ENCODE measurements at regions not wholly inside any gene's neighbourhood (a gene's known extent, or its start where the extent isn't known, plus 50 kb on each side); places are given as distances from the start of the nearest gene placed in this dataset.
"Not testable (repeated sequence)": the region's sequence is repeated elsewhere in the genome, so short reads cannot be mapped to it uniquely, and the experiment has no call there.

DNA sequence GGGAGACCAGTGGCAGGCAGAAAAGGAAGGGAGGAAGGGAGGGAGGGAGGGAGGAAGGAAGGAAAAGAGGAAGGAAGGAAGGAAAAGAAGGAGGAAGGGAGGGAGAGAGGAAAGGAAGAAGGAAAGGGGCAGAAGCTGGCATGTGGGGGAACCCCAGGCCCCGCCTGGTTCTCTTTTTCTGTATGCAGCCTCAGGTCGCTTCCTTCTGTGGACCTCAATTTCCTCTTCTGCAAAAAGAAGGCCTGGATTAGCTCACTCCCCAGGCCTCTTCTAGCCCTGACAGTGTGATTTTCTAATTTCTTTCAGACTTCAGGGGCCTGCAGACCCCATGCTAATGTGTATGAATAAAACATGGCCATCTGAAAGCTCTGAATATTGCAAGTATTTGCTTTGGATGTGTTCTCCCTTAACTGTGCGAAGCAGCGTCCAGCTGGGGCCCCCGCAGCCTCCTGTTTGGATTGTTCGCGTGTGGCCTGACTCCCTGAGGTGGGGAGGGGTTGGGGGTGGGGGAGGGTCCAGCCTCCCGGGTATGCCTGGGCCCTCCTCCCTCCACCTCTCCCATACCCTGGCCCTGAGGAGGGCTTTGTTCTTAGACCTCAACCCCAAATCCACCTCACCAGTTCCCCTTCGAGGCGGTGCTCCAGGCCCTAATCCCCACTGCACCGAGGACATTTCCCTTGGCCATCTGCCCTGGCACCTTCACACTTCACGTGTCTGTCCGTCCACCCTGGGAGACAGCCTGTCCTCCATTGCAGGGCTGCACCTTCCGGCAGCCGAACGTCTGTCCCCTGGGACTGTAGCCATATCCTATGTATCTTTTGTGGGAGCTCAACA is 199.9 kb upstream of the ATP6AP2 start:
- DNase-seq (ENCODE audit: low spot score) (no peak), FAIRE-seq (no peak)

DNA sequence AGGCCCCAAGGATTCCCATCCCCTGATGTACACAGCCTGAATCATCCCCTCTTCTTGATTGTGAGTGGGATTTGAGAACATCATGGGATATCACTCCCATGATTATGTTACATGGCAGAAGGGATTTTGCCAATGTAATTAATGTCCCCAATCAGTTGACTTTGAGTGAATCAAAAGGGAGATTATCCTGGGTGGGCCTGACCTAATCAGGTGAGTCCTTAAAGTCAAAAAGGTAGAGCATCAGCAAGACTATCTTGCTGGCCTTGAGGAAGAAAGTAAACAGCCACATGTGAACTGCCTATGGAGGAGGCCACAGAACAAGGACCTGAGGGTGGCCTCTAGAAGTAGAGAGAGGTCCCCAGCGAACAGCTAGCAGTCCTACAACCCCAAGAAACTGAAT is 203.1 kb upstream of the ATP6AP2 start:
- DNase-seq (ENCODE audit: low spot score) (no peak), FAIRE-seq (no peak)

DNA sequence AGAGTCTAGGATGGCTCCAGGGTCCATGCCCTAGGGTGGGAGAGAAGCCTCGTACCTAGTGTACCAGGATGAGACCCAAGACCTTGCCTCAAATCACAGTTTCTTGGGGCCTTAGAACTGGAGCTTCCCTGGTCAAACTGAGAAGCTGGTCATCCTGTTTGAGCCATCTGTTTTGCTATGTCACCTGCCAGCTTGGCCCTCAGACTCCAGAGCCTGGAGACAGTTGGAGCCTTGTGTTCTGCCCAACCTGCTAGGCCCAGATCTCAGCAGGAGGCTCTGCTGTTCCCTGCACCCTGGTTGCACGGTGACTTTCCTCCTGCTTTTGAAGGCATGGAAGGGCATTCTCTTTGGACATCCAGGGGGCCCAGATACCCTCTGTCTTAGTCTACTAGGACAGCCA is 206.3 kb upstream of the ATP6AP2 start:
- DNase-seq (ENCODE audit: low spot score) (no peak), FAIRE-seq (no peak)

DNA sequence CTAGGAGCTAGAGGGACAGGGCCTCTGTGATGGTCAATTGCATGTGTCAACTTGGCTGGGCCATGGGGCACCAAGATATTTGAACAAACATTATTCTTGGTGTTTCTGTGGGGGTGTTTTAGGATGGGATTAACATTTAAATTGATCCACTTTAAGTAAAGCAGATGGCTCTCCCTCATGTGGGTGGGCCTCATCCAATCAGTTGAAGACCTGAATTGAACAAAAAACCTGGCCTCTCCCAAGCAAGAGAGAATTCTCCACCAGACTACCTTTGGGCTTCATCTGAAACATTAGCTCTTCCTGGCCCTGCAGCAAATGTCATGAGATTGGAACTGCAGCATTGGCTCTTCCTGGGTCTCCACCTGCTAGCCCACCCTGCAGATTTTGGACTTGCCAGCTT is 207.1 kb upstream of the ATP6AP2 start:
- FAIRE-seq (no peak), DNase-seq (ENCODE audit: low spot score) (no peak)

DNA sequence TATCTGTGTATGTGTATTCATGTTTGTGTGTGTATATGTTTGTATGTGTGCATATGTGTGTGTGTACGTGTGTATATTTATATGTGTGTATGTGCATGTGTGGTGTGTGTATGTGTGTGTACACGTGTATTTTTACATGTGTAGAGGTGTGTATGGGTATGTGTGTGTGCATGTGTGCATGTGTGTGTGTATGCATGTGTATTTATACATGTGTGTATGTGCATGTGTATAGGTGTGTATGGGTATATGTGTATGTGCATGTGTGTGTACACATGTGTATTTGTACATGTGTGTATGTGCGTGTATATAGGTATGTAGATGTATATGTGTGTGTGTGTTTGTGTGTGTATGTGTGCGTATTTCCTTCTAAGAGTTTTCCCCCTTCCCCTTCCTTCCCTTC is 207.7 kb upstream of the ATP6AP2 start:
- DNase-seq (ENCODE audit: low spot score) (no peak), FAIRE-seq (no peak)

DNA sequence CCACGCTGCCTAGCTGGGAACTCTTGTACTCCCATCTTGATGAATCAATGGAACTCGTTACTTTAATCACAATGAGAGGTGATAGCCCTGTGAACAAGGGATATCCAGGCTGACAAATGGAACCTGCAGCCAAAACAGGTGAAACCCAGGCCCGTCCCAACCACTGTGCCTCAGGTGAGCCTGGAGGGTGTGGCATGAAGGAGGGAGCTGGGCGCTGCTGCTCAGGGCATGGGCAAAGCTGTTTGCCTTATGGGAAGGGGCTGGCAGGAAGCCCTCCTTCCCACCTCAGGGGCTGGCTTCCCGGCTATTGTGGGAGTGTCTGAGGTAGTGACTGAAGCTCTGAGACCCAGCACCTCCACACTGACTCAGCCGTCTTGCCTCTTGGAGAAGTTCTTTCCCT is 209.4 kb upstream of the ATP6AP2 start:
- DNase-seq (ENCODE audit: low spot score) = no peak
- FAIRE-seq = no peak

DNA sequence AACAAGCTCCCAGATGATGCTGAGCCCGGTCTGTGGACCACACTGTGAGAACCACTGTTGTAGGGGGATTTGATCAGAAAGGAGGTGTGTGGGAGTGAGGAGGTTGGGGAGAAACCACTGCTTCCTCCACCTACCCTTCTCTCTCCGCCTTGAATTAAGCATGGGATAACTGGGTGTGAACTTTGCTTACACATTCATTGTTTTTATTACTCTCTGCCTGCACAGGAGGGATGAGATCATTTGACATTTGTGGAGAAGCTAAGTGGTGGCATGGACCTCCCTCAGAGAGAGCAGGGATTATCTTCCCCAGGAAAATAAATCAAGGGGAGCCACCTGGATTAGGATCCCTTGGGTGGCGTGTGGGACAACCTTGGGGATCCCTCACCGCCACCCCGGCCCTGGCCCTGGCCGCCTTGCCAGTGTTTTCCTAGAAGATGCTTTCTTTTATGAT is 212.1 kb upstream of the ATP6AP2 start:
- no peak for FAIRE-seq

DNA sequence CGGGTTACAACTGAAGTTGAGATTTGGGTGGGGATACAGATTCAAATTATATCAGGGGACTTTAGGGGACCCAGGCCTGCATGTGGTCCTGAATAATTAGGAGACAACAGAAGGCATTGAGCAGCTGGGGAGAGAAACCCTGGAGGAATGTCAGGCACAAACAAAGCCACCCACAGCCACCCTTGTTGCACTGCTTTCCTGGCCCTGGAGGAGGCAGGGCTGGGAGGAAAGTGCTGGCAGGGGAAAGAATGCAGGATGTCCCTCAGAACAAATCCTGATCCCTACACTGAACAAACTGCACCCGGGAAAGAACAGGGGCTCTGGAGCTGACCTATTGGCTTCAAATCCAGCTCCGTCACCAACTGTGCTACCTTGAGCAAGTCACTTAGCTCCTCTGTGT is 214.1 kb upstream of the ATP6AP2 start:
- FAIRE-seq (no peak), DNase-seq (ENCODE audit: low spot score) (no peak)

More for the DNA sequence above, 212.1 kb upstream of the ATP6AP2 start:
- DNase-seq (ENCODE audit: low spot score) = no peak

DNA sequence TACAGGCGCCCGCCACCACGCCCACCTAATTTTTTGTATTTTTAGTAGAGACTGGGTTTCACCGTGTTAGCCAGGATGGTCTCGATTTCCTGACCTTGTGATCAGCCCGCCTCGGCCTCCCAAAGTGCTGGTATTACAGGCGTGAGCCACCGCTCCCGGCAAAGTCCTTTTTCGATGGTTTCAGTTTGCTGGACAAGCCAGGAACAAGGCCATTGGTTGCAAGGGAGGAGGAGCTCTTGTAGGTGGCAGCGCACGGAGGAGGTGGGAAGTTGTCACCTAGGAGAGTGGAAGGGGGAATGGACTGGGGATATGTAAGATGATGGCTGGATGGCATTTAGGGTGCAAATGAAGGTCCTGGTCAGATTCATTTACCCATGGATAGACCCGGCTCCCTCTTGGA is 218.5 kb upstream of the ATP6AP2 start:
- DNase-seq (ENCODE audit: low spot score) = peak; percentile 24
- not testable (repeated sequence) for FAIRE-seq

DNA sequence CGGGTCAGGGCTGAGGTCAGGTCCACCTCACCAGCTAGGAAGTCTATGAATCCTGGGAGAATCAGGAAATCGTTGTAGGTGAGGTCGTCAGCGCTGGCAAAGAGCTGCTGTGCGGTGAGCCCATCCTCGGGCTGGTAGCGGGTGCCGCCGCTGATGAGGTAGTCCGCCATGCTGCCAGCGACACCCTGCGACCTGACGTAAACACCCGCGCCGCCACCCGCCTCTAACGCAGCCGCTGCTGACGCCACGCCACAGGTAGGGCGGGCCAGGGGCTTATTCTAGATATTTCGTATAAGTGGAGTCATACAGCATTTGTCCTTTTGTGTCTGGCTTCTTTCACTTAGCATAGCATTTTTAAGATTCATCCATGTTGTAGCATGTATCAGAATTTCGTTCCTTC is 220.2 kb upstream of the ATP6AP2 start:
- no peak for FAIRE-seq

DNA sequence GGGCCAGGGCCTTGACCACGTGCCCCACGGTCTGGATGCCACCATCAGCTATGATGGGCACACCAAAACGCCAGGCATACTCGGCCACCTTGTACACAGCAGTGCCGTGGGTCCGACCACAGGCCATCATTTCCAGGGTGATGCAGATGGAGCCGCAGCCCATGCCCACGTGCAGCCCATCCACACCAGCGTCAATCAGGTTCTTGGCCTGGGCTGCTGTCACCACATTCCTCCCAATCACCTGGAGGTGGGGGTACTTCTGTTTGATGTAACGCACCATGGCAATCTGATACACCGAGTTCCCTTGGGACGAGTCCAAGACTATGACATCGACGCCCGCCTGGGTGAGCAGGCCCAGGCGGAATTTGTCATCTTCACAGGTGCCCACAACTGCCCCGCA is 221.2 kb upstream of the ATP6AP2 start:
- no peak for FAIRE-seq
- no peak for DNase-seq (ENCODE audit: low spot score)

More for the DNA sequence above, 220.2 kb upstream of the ATP6AP2 start:
- DNase-seq (ENCODE audit: low spot score) = no peak

DNA sequence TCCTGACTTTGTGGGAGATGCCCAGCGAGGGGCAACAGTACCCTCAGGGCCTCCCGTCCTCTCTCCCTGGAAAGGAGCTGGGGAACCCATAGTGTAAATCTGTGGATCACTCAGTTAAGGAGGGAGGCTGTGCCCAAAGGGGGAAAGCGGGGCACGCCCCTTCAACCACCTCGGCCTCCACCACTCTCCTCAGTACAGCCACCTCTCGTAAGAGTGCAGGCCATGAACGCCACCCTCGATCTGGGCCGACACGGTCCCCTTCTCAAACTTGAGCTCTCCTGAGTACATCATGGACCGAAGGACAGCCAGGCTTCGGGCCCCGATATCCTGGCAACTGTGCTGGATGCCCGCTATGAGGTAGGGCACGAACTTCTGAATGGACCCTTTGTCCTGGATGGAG is 221.8 kb upstream of the ATP6AP2 start:
- FAIRE-seq (no peak), DNase-seq (ENCODE audit: low spot score) (no peak)

DNA sequence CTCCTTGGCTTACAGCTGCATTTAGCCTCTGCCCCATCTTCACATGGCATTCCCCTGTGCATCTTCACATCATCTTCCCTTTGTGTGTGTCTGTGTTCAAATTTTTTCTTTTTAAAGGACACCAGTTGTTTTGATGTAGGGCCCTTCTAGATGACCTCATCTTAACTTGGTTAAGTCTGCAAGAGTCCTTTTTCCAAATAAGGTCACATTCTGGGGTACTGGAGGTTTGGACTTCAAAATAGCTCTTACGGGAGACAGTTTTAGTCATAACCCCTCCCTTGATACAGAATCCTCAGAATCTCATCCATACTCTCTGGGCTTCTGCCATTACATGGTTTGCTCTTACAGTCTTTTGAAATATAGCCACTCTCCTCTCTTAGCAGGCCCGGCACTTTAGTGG is 231.5 kb upstream of the ATP6AP2 start:
- FAIRE-seq (no peak), DNase-seq (ENCODE audit: low spot score) (no peak)

DNA sequence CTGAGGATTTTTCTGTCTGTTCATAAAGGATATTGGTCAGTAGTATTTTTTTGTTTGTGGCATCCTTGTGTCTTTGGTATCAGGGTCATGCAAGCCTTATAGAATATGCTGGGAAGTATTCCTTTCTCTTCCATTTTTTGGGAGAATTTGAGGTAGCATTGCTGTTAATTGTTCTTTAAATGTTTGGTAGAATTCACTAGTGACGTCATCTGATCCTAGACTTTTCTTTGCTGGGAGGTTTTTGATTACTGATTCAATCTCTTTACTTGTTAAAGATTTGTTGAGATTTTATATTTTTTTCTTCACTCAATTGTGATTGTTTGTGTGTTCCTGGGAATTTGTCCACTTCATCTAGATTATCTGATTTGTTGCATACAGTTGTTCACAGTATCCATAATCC is 234.4 kb upstream of the ATP6AP2 start:
- DNase-seq (ENCODE audit: low spot score) (no peak), FAIRE-seq (no peak)

DNA sequence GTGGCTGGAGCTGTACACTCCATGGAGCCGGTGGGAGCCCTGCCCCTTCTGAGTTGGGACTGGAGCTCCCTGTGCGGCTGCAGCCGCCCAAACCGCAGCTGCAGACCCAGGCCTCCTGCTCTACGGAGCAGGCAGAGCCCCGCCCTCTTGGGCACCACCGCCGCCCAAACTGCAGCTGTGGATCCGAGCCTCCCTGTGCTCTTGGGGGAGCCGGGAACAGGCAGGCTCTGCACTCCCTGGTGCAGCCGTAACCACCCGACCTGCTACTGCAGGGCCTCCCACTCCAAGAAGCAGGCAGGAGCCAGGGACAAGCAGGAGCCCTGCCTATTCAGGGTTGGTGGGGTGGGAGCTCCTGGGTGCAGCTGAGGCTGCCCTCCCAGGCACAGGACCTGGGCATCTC is 237.5 kb upstream of the ATP6AP2 start:
- DNase-seq (ENCODE audit: low spot score) (no peak), FAIRE-seq (no peak)

DNA sequence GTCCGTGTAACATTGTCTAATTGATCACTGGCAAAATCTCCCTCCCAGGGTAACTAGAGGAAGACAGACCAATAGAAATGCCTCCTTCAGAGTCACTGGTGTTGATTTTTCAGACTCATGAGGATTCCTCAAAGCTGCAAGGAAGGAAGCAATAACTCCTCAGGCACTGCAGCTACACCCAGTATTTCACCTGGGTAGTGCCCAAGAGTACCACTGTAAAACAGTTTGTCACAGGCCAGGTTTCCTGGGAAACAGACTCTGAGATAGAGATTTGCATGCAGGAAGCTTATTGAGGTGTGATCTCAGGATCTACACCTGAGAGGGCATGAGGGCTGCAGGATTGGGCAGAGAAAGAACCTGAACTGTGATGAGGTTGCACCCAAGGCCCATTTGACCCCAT is 240.7 kb upstream of the ATP6AP2 start:
- no peak for FAIRE-seq
- no peak for DNase-seq (ENCODE audit: low spot score)

DNA sequence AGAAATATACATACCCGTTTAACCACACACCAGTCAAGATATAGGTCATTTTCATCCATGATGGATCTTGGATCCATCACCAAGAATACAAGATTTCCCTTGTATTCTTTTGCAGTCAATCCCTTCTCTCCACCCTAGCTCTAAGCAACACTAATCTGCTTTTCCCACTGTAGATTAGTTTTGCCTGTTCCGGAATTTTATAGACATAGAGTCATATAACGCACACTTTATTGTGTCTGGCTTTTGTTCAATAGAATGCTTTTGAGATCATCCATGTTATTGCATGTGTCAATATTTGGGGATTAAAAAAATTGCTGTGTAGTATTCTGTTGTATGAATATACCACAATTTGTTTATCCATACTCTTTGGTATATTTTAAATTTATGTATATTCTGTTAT is 235.6 kb upstream of the BCOR start:
- no peak for DNase-seq (ENCODE audit: low spot score)
- FAIRE-seq = no peak

DNA sequence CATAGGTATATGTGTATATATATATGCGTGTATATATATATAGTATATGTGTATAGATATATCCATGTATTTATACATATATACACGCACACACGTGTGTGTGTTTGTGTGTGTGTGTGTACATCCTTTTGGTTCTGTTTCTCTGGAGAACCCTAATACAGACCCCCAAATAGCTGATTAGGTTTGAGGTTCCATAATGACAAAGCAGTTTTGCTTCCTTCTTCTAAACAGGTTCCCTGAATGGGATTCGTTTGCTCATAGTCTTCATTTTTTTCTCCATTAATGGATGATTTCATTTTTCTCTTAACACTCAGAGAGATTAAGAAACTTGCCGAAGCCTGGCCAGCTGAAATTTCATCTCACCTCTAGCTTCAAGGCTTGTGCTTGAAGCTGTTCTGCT is 234.0 kb upstream of the BCOR start:
- no peak for FAIRE-seq
- DNase-seq (ENCODE audit: low spot score) = no peak

DNA sequence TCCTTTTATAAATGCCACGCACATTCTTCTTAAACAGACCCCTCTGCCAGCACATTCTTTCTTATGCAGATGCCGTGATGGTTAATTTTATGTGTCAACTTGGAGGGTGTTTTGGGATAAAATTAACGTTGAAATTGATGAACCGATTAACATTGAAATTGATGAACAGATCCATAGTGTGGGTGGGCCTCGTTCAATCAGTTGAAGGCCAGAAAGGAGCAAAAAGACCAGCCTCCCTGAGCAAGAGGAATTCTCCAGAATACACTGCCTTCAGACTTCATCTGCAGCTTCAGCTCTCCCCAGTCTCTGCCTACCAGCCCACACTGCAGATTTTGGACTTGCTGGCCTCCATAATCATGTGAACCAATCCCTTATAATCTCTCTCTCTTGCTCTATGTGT is 233.6 kb upstream of the BCOR start:
- DNase-seq (ENCODE audit: low spot score) (no peak), FAIRE-seq (no peak)

DNA sequence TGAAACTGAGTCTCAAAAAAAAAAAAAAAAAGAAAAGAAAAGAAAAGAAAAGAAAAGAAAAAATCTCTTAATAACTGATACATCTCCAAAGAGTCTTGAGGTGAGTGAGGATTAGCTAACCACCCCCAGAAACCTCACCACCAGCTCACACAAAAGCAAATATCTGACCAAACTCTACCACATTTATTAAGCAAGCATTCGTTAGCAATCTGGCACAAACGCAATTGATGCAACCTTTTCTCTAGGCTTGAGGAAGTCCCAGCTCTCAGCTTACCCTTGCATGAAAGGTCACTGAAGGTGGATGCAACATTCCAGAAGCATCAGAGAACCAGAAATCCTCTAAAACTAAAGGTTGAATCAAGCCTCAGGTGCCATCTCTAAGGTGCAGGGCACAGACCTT is 231.9 kb upstream of the BCOR start:
- FAIRE-seq = no peak
- DNase-seq (ENCODE audit: low spot score) = no peak

DNA sequence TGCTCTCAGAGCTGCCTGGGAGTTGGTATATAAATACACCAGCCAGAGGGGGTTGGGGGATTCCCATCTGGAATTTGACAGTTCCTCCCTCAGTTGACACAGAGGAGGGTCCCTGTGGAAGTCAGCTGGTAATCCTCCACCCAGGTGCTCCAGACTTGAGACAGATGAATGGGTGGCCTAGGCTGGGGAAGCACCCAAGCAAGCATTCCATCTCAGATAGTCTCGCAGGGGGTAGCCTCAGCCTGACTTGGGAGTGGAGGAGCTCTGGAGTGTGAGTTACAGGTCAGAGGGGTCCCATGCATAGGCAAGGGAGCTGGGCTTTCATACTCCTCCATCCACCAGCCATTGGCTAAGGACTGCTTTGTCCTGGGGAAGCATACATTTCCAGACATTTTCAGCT is 229.3 kb upstream of the BCOR start:
- FAIRE-seq = no peak
- no peak for DNase-seq (ENCODE audit: low spot score)

DNA sequence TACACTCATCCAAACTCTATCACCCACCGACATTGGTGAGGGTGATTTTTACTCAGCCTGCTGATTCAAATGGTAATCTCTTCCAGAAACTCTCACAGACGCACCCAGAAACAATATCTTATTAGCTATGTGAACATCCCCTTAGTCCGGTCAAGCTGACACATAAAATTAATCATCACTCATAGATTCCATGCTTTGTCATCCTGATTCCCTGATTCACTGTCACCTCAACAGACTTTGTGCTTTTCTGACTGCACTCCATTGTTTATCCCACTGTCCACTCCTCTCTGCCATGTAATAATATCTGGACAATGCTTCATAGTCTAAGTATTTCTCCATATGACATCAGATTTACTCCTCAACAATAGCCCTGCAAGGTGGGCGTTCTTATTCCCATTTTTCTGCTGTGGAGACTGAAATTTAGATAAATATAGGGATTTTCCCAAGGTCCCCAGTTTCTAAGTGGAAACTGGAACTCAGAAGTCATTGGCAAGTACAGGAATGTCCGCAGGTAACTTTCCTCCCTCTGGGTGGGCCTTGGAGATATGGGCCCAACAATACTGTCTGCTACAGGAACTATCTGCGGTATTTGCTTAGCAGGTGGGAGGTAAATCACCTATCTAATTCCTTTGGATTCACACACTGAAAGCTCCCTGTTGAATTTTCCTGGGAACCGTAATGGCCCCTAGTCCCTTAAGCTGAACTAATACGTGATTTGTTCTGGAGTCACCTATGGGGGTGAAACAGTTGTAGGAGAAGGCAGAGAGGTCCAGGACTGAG is 228.6 kb upstream of the BCOR start:
- FAIRE-seq (no peak), DNase-seq (ENCODE audit: low spot score) (no peak)

DNA sequence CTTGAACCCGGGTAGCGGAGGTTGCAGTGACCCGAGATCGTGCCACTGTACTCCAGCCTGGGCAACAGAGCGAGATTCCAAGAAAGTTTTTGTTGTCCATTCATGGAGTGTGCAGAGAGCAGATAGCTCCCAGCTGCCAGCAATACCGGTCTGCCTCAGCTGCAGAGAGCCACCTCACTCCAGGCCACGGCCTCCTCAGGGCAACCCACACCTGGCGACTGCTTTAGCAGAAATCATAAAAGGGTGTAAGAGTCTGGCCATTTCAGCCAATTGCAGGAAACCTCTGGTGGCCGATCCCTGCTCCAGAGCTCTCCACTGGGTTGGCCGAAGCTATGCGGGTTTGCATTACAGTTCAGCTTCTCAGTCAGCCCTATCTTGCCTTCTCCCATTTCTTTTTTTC is 227.4 kb upstream of the BCOR start:
- no peak for FAIRE-seq
- DNase-seq (ENCODE audit: low spot score) = no peak

Data from urothelium cell line (cell line).